Effector memory CD8-positive, alpha-beta T cell (primary cell): ENCODE measurements at regions not wholly inside any gene's neighbourhood (a gene's known extent, or its start where the extent isn't known, plus 50 kb on each side); places are given as distances from the start of the nearest gene placed in this dataset.
"Not testable (repeated sequence)": the region's sequence is repeated elsewhere in the genome, so short reads cannot be mapped to it uniquely, and the experiment has no call there.

ENCODE experiments used
- ATAC-seq: fragments of 150-1000 bp; cut with Tn5 transposase; replicated peaks from 2 replicates; pipeline ENCODE4 v1.10.0; 2021; ENCODE audit warnings: mild to moderate bottlenecking, moderate library complexity
- DNase-seq, 3 experiments: peaks; one replicate each; pipeline ENCODE4 v3.0.0; 2021
- H3K27ac Mint-ChIP-seq, 2 donors: one replicate each; pipeline ENCODE4 v1.8.0; 2022; ENCODE audit warnings: mild to moderate bottlenecking in 2 of 2, mixed read lengths in 2 of 2, moderate library complexity in 2 of 2
- H3K27me3 Mint-ChIP-seq, 2 donors: one replicate each; pipeline ENCODE4 v1.8.0; 2022; ENCODE audit warnings: mixed read lengths in 2 of 2
- H3K36me3 Mint-ChIP-seq: one replicate; pipeline ENCODE4 v1.8.0; 2022; ENCODE audit warnings: mild to moderate bottlenecking, moderate library complexity, mixed read lengths; ENCODE audit not compliant: insufficient read depth
- H3K4me1 Mint-ChIP-seq, 2 donors: one replicate each; pipeline ENCODE4 v1.8.0; 2022; ENCODE audit warnings: low read depth in 2 of 2, mixed read lengths in 2 of 2
- H3K4me3 Mint-ChIP-seq, 2 donors: one replicate each; pipeline ENCODE4 v1.8.0; 2022; ENCODE audit warnings: mild to moderate bottlenecking in 2 of 2, mixed read lengths in 2 of 2, moderate library complexity in 2 of 2
- H3K9me3 Mint-ChIP-seq, 2 donors: one replicate each; pipeline ENCODE4 v1.8.0; 2022; ENCODE audit warnings: mixed read lengths in 2 of 2

DNA sequence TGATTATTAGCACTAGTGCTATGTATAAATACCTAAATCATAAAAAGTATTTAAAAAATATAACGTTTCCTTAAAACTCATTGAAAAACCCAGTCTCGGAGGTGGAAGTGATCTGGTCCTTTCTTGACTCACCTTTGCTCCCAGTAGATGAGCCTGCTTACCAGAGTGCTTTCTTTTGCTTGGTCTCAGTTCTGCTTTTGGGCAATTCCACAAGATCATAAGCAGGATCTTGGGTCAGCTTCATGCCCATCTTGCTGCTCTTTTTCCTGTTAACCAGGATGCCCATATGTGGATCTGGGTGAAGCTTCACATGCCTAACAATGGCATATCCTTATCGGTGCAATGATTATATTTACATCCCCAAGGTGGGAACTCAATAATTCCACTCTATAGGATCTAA is 332.1 kb upstream of the FAM98A start:
- DNase-seq (no peak), ATAC-seq (no peak)
- H3K4me1 Mint-ChIP-seq, result no peaks in the 10 kb centered on the region
- H3K27ac Mint-ChIP-seq, result no peak overlapping the region
- peaks cover 0 to 3% of the 10 kb centered on the region in 2 donors for H3K9me3 Mint-ChIP-seq
- H3K36me3 Mint-ChIP-seq, result no peaks in the 10 kb centered on the region
- no peak overlapping the region for H3K4me3 Mint-ChIP-seq
- H3K27me3 Mint-ChIP-seq, result no peaks in the 10 kb centered on the region

DNA sequence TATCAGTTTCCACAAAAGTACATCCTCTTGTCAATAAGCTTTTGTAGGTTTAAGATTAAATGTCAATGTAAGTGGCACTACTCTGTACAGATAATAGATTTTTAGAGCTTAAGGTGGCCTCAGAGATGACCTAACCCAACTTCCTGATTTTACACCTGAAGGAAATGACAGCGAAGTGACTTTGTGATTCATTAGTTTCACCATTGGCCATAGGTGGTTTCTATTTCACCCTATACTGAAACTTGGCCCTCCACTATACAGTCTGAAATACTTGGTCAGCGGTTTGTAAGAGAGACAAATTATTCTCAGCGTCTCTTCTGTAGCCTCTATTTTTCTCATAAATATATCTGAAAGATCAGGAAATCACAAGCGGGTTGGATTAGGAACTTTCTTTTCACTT is 330.4 kb upstream of the FAM98A start:
- Mint-ChIP-seq H3K27me3 (no peaks in the 10 kb centered on the region), H3K4me1 (no peaks in the 10 kb centered on the region), H3K4me3 (no peak overlapping the region), H3K27ac (no peak overlapping the region), H3K36me3 (no peaks in the 10 kb centered on the region), H3K9me3 (peaks cover 0 to 3% of the 10 kb centered on the region in 2 donors)
- DNase-seq, result no peak
- no peak for ATAC-seq

DNA sequence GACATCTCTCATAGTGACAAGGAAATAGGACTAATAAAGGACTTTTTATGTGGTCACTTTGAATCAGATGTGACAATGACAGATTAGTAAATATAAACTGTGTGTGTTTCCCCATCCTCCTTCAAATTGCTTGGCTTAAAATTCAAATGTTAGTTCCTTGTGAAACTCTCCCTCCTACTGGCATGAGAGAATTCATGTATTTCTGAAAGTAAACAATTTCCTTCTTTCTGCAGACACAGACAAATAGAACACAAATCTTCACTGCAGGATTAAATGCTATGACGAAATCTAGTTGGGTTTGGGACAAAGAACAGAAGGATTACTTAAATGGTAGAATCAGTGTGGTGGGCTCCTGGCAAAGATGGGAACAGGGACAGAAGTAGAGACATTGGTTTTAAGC is 328.7 kb upstream of the FAM98A start:
- Mint-ChIP-seq H3K27ac (no peak overlapping the region), H3K4me3 (no peak overlapping the region)
- DNase-seq, result no peak

DNA sequence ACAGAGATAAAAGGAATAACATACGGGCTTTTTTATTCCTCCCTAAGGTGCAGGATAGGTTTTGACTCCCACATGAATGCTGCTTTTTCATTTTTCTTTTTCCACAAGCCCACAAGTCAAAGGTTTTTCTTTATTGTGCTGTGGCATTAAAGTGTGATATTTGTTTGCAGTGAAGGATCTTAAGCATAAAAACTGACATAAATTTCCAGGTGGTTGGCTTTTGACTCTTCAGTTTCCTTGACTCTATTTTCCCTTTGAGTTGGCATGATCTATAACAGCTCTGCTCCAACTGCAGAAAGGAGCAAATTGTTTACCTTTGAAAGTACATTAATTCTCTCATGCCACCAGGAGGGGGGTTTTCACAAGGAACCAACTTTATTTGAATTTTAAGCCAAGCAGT is 326.2 kb upstream of the FAM98A start:
- H3K4me3 Mint-ChIP-seq, result no peak overlapping the region
- no peak for ATAC-seq
- no peaks in the 10 kb centered on the region for H3K36me3 Mint-ChIP-seq
- no peak for DNase-seq
- H3K27me3 Mint-ChIP-seq, result no peaks in the 10 kb centered on the region
- no peaks in the 10 kb centered on the region for H3K4me1 Mint-ChIP-seq
- peaks cover 0 to 3% of the 10 kb centered on the region in 2 donors for H3K9me3 Mint-ChIP-seq
- H3K27ac Mint-ChIP-seq, result no peak overlapping the region

More for the DNA sequence above, 328.7 kb upstream of the FAM98A start:
- H3K9me3 Mint-ChIP-seq, result peaks cover 0 to 3% of the 10 kb centered on the region in 2 donors
- H3K27me3 Mint-ChIP-seq, result no peaks in the 10 kb centered on the region
- no peaks in the 10 kb centered on the region for H3K4me1 Mint-ChIP-seq
- ATAC-seq, result no peak
- no peaks in the 10 kb centered on the region for H3K36me3 Mint-ChIP-seq

DNA sequence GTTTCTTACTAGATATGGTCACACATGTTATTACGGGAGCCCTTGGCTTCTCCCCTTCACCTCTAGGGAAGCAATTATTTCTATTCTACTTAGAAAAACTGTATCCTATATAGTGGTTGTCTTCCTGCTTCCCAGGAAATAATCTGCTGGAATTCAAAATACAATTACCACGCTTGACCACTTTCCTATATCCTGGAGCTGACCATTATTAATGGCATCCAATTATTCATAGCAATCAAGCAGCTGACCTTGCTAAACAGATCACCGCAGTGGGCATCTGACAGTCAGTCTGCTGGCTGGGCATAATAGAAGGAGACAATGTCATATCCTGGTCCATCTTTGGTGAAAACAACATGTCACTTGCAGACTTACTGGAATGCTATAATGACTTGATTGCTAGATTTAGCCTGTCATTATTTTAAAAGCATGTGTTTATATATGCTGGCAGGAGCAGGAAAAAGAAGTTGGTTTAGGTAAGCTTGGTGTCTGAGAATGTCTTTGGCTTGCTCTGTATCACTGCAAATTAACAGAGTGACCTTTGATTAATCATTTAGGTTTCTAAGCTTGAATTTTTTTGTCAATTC is 325.6 kb upstream of the FAM98A start:
- Mint-ChIP-seq H3K4me1 (no peaks in the 10 kb centered on the region), H3K27me3 (no peaks in the 10 kb centered on the region), H3K9me3 (peaks cover 0 to 3% of the 10 kb centered on the region in 2 donors), H3K4me3 (no peak overlapping the region), H3K27ac (no peak overlapping the region), H3K36me3 (no peaks in the 10 kb centered on the region)
- ATAC-seq (no peak), DNase-seq (no peak)

DNA sequence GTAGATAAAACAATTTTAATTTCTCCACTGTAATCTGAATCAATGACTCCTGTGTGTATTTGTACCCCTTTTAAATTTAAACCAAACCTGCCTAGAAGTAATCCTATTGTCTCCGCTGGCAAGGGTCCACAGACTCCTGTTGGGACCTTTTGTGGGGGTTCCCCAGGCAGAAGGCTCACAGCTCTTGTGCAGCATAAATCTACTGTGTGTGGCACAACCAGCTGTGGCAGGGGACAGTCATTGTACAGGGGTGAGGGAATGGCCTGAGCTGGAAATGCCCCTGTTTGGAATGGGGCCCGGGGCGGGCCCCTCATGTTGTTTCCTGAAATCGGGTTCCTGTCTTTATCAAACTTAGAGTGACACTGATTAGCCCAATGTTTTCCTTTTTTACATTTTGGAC is 318.2 kb upstream of the FAM98A start:
- ATAC-seq, result no peak
- Mint-ChIP-seq H3K4me3 (no peak overlapping the region), H3K27ac (no peak overlapping the region), H3K4me1 (no peaks in the 10 kb centered on the region), H3K9me3 (peaks cover 0 to 23% of the 10 kb centered on the region in 2 donors), H3K27me3 (no peaks in the 10 kb centered on the region), H3K36me3 (no peaks in the 10 kb centered on the region)
- no peak for DNase-seq

DNA sequence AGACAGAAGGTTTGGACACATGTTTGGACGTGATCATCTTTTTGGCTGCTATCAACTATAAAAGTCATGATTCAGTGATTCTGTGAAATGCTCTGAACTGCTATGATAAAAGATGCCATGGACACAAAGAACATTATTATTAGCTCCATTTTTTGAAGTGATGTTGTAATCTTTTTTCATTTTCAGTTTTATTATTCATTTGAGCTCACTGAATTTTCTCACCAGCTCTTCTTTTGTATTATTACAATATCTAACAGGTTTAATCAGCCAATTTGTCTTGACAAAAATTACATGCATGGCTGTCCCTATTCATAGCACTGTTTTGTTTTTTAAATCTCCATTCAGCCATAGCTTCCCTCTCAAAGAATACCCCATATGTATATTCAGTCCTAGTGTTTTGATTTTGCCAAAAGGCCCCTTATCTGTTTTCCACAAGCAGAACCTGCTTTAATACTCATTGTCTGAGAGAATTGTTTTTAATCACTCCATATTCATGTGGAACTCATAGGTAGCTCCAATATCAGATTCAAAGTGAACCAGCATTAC is 314.0 kb upstream of the FAM98A start:
- no peak overlapping the region for H3K27ac Mint-ChIP-seq
- no peaks in the 10 kb centered on the region for H3K4me1 Mint-ChIP-seq
- DNase-seq (no peak), ATAC-seq (no peak)
- H3K36me3 Mint-ChIP-seq, result no peaks in the 10 kb centered on the region
- no peak overlapping the region for H3K4me3 Mint-ChIP-seq
- peaks cover 6 to 28% of the 10 kb centered on the region in 2 donors for H3K9me3 Mint-ChIP-seq
- no peaks in the 10 kb centered on the region for H3K27me3 Mint-ChIP-seq

DNA sequence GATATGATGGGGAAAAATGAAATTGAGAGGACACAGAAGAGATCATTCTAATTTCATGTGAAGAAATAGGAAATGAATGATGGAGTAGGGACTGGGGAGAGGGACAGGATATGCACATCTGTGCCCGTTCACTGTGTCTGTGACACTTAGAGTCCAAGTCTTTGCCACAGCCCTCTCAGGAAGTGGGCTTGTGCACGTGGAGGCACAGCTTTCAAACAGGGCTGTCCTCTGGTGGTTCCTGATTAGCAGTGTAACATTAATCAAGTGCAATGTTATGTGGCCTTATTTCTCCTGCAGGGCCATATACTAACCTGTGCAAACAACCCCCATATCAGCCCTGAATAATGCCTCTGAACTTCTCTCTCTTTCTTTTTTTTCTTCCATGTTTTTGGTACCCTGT is 312.2 kb upstream of the FAM98A start:
- Mint-ChIP-seq H3K36me3 (no peaks in the 10 kb centered on the region), H3K9me3 (peaks cover 6 to 28% of the 10 kb centered on the region in 2 donors), H3K27me3 (no peaks in the 10 kb centered on the region), H3K27ac (no peak overlapping the region), H3K4me1 (no peaks in the 10 kb centered on the region), H3K4me3 (no peak overlapping the region)
- ATAC-seq (no peak), DNase-seq (no peak)

DNA sequence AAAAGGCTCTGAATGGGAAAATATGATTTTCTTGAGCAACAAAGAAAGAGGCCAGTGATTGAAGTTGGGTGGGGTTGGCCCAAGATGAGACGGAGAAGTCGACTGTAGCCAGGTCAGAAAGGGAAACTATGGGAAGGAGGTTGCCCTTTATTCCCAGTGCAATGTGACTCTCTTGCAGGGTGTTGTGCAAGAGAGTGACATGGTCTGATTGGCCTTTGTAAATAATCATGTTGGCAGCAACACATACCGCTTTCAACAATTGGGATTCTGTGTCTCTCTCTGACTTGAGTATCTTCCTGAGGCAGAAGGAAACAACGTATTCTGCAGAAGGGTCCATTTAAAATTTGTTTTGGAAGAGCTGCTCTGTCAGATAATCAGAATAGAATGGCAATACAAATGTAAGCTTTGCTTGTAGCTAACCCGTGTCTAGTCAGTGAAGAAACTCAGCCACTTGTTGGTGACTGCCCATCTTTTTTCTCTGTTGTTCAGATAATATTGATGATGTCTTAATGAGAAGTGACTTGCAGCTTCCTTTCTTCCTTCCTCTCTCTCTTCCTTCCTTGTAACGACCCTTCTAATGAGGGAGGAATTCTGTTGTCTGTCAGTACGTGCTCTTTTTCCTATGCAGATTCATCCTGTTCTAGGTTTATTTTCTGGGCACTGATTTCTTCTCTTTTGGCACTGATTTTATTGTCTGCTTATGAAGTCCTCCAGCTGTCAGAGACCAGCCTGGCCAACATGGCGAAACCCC is 311.0 kb upstream of the FAM98A start:
- Mint-ChIP-seq H3K4me3 (no peak overlapping the region), H3K36me3 (no peaks in the 10 kb centered on the region), H3K4me1 (no peaks in the 10 kb centered on the region), H3K9me3 (peaks cover 6 to 17% of the 10 kb centered on the region in 2 donors), H3K27me3 (no peaks in the 10 kb centered on the region), H3K27ac (no peak overlapping the region)
- DNase-seq (no peak), ATAC-seq (no peak)

DNA sequence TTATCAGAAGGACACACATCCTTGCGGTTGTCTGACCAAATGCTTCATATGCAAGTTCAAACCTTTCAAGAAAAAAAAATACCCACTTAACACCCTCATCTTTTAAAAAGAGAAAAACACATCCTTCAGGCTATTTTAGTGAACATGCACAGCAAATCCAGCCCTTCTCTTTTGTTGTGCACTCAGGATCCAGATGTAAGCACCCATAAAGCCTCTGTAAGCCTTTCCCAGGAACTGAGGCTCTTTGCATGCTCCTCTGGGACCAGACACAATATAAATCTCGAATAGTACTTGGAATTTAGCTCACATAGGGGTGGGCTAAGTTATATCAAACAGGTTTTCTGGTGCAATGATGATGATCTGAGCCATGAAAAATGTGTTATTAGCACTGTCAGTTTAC is 308.8 kb upstream of the FAM98A start:
- Mint-ChIP-seq H3K27me3 (peaks cover 0 to 3% of the 10 kb centered on the region in 2 donors), H3K36me3 (no peaks in the 10 kb centered on the region), H3K27ac (no peak overlapping the region), H3K4me1 (no peaks in the 10 kb centered on the region), H3K4me3 (no peak overlapping the region), H3K9me3 (peaks cover 8 to 13% of the 10 kb centered on the region in 2 donors)
- DNase-seq (no peak), ATAC-seq (no peak)

DNA sequence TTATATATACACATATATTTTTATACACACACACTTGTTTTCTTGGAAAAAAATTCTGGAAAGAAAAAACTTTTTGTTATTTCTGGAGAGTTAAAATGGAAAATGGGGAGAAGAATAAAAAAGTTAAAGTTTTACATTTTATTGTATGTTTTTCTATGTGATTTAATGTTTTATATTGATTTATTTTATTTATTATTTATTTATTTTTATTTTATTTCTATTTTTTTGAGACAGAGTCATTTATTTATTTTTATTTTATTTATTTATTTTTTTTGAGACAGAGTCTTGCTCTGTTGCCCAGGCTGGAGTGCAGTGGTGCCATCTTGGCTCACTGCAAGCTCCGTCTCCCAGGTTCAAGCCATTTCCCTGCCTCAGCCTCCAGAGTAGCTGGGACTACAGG is 307.0 kb upstream of the FAM98A start:
- not testable (repeated sequence) for H3K4me1 Mint-ChIP-seq, H3K27me3 Mint-ChIP-seq, H3K4me3 Mint-ChIP-seq, H3K27ac Mint-ChIP-seq, DNase-seq, ATAC-seq, H3K36me3 Mint-ChIP-seq
- H3K9me3 Mint-ChIP-seq, result peaks cover 8 to 12% of the 10 kb centered on the region in 2 donors

DNA sequence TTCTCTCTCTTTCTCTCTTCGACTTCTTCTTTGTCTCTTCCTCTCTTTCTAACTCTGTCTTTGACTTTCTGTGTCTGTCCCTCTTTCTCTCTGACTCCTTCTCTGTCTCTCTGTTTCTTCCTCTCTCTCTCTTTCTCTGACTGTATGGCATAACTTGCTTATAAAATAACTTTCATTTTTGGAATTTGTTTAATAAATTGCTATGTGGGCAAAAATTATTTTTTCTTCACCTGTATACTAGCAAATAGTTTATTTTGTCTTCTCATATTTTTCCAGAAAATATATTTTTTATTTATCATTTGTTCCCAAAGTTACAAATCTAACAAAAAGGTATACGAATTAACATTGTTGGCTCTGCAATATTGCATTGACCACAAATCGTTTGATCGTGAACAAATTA is 305.7 kb upstream of the FAM98A start:
- Mint-ChIP-seq H3K4me1 (no peaks in the 10 kb centered on the region), H3K36me3 (no peaks in the 10 kb centered on the region), H3K27me3 (peaks cover 0 to 5% of the 10 kb centered on the region in 2 donors), H3K9me3 (peaks cover 5 to 12% of the 10 kb centered on the region in 2 donors), H3K4me3 (no peak overlapping the region), H3K27ac (no peak overlapping the region)
- no peak for ATAC-seq
- no peak for DNase-seq

DNA sequence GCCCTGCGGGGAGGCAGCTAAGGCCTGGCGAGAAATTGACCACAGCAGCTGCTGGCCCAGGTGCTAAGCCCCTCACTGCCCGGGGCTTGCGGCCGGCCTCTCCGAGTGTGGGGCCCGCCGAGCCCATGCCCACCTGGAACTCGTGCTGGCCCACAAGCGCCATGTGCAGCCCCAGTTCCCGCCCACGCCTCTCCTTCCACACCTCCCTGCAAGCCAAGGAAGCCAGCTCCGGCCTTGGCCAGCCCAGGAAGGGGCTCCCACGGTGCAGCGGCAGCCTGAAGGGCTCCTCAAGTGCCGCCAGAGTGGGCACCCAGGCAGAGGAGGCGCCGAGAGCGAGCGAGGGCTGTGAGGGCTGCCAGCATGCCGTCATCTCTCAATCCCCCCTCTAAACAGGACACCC is 304.6 kb upstream of the FAM98A start:
- no peak overlapping the region for H3K4me3 Mint-ChIP-seq
- ATAC-seq, result no peak
- no peak for DNase-seq
- peaks cover 2 to 7% of the 10 kb centered on the region in 2 donors for H3K9me3 Mint-ChIP-seq
- H3K36me3 Mint-ChIP-seq, result no peaks in the 10 kb centered on the region
- peaks cover 0 to 5% of the 10 kb centered on the region in 2 donors for H3K27me3 Mint-ChIP-seq
- H3K4me1 Mint-ChIP-seq, result no peaks in the 10 kb centered on the region
- no peak overlapping the region for H3K27ac Mint-ChIP-seq

DNA sequence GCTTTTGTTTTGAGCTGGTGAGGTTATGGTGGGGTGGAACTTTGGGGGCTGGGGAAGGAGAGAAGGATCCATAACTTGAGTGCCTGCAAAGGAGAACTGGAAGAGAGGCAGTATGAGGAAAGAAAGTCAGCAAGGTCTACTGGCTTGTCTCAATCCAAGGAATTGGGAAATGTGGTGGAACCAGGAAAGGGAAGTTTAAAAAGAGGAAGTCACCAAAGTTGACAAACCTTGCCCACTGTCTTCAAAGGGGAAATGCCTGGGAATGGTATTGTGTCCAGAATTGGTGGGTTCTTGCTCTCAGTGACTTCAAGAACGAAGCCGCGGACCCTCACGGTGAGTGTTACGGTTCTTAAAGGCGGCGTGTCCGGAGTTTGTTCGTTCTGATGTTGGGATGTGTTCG is 304.1 kb upstream of the FAM98A start:
- no peaks in the 10 kb centered on the region for H3K36me3 Mint-ChIP-seq
- H3K4me3 Mint-ChIP-seq, result no peak overlapping the region
- peaks cover 2 to 7% of the 10 kb centered on the region in 2 donors for H3K9me3 Mint-ChIP-seq
- DNase-seq, result no peak
- H3K27me3 Mint-ChIP-seq, result peaks cover 0 to 5% of the 10 kb centered on the region in 2 donors
- no peak overlapping the region for H3K27ac Mint-ChIP-seq
- no peak for ATAC-seq
- H3K4me1 Mint-ChIP-seq, result no peaks in the 10 kb centered on the region
